Activated CD4-positive, alpha-beta T cell treated with anti-CD3 and anti-CD28 coated beads, Interleukin-2, amount 10 ng/mL, durations not matched to agents 7 days and 5 days (primary cell): ENCODE measurements at regions not wholly inside any gene's neighbourhood (a gene's known extent, or its start where the extent isn't known, plus 50 kb on each side); places are given as distances from the start of the nearest gene placed in this dataset.
A peak's percentile ranks its signal among the peaks of the same experiment; 100 is the strongest.

Source experiments
- CTCF ChIA-PET: fragments of 350-600 bp; sonication (Branson Sonifier 250); formaldehyde crosslinking; loops from one replicate; lab custom pipeline; 2021; ENCODE audit warnings: antibody characterized with exemption; lab: Charles Lee
- POLR2A ChIA-PET: fragments of 350-600 bp; sonication (Branson Sonifier 250); formaldehyde crosslinking; loops from one replicate; lab custom pipeline; 2021; ENCODE audit warnings: antibody characterized with exemption; lab: Charles Lee
- DNase-seq: peaks from one replicate; pipeline ENCODE4 v3.0.0-alpha.2; 2020
- H3K27ac Mint-ChIP-seq: one replicate; pipeline ENCODE4 v1.8.0; 2021; ENCODE audit warnings: mild to moderate bottlenecking, moderate library complexity, mixed read lengths
- H3K27me3 Mint-ChIP-seq: one replicate; pipeline ENCODE4 v1.8.0; 2021; ENCODE audit warnings: mixed read lengths
- H3K36me3 Mint-ChIP-seq: one replicate; pipeline ENCODE4 v1.8.0; 2021; ENCODE audit warnings: low read depth, mixed read lengths
- H3K4me1 Mint-ChIP-seq: one replicate; pipeline ENCODE4 v1.8.0; 2021; ENCODE audit warnings: mixed read lengths
- H3K4me3 Mint-ChIP-seq: one replicate; pipeline ENCODE4 v1.8.0; 2021; ENCODE audit warnings: mild to moderate bottlenecking, moderate library complexity, mixed read lengths
- H3K9me3 Mint-ChIP-seq: one replicate; pipeline ENCODE4 v1.8.0; 2021; ENCODE audit warnings: mixed read lengths

DNA sequence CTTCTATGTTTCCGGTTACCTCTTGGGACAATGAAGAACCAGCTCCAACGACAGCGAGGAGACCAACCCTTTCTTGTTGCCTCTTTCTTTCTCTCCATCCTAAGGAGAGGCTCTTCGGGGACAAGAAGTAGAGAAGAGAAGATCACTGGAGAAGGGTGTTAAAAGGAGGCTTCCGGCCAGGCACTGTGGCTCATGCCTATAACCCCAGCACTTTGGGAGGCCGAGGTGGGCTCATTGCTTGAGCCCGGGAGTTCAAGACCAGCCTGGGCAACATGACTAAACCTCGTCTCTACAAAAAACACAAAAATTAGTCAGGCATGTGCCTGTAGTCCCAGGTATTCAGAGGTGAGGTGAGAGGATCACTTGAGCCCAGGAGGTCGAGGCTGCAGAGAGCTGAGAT lies 90.8 kb upstream of the TNFAIP3 start:
- POLR2A ChIA-PET = no interaction called here
- H3K36me3 Mint-ChIP-seq = no peaks in the 10 kb centered on the region
- peaks cover 4% of the 10 kb centered on the region for H3K9me3 Mint-ChIP-seq
- CTCF ChIA-PET = interaction anchor here (0.6 kb wide), 1 partner anchor 13 kb away, joined by 3 read pairs; no protein-coding TSS in a partner anchor
- H3K4me3 Mint-ChIP-seq = no peak overlapping the region
- no peaks in the 10 kb centered on the region for H3K27me3 Mint-ChIP-seq
- H3K27ac Mint-ChIP-seq = no peak overlapping the region
- no peaks in the 10 kb centered on the region for H3K4me1 Mint-ChIP-seq
- DNase-seq = no peak

DNA sequence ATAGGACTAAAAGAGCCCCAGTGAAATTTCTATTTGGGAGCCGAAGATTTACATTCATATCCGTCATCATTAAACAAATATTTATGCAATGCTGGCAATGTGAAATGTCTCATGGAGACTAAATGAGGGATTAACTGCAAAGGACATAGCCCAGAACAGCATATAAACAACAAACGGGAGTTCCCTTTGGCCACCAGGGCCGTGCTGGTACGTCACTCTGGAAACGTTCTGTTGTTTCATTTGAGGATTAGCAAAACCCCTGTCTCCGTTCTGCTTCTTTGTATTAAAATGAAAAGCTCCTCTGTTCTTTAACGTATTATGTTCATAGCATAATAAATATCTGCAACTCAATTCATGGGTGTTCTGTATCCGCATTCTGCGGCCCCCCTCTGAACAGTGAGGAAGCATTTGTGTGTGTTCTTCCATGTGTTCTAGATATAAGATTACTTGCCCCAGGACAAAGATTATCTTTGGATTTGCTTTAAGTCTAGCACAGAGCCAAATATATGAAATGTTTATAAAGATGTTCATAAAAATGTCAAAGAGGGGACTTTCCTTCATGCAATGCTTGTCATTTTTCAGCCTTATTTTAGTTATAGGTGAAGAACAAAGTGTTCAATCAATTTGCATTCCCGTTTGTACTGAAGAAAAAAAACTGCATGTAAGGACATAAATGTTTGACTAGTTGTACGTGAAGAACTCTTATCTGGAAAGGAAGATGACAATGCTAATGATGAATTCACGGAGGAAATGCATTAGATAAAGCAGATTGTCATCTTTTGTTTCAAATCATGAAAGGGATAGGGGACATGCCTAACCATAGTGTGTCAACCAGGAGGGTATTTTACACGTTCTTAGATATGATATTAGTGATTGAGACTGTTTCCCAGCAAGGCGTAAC lies 90.0 kb upstream of the TNFAIP3 start:
- CTCF ChIA-PET = interaction anchor here (0.6 kb wide), 2 partner anchors 12 to 58 kb away, joined by 3 read pairs; no protein-coding TSS in a partner anchor
- Mint-ChIP-seq H3K36me3 (no peaks in the 10 kb centered on the region), H3K4me1 (no peaks in the 10 kb centered on the region), H3K27me3 (no peaks in the 10 kb centered on the region), H3K9me3 (peaks cover 4% of the 10 kb centered on the region), H3K4me3 (no peak overlapping the region), H3K27ac (peak overlapping the region; percentile 33)
- POLR2A ChIA-PET = no interaction called here
- no peak for DNase-seq

DNA sequence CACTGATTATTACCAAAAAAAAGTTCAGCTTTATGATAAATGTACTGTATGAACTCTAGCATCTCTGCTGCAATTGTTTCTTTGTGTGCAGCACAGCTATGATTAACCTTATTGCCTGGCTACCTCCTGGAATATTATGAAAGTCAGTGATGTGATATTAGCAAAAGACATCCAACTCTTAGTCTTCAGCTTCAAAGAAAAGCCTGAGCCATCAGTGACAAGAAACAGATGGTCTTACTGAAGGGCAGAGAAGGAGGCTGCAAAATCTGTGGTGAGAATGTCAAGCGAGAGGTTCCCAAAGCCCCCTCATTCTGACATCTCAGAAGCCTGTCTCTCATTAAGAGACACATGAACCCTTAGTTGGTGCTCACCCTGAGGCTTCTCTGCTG lies 89.4 kb upstream of the TNFAIP3 start:
- no peaks in the 10 kb centered on the region for H3K36me3 Mint-ChIP-seq
- DNase-seq = no peak
- H3K4me3 Mint-ChIP-seq = no peak overlapping the region
- ChIA-PET POLR2A (no interaction called here), CTCF (interaction anchor here (0.6 to 0.8 kb wide), 2 partner anchors 12 to 58 kb away, joined by 3 read pairs; no protein-coding TSS in a partner anchor)
- H3K9me3 Mint-ChIP-seq = no peaks in the 10 kb centered on the region
- no peaks in the 10 kb centered on the region for H3K27me3 Mint-ChIP-seq
- no peak overlapping the region for H3K27ac Mint-ChIP-seq
- H3K4me1 Mint-ChIP-seq = no peaks in the 10 kb centered on the region

DNA sequence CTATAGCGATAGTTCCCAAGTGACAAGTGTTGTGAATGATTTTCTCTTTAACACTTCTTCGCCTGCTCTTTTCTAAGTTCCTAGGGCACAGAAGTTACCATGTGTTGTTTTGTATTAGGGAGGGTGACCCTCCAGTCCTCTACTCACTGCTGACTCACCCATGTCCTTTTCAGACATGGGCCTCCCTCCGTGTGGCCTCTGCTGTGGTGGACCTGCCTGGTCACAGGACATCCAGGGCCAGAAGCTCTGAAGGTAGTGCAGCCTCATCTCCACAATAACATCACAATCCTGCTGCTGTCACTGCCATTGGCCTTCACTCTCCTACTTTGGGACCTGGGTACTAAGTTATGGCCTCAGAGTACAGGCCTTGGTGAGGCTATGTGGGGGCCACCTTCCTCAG lies 87.1 kb upstream of the TNFAIP3 start:
- H3K27ac Mint-ChIP-seq = no peak overlapping the region
- H3K4me3 Mint-ChIP-seq = no peak overlapping the region
- POLR2A ChIA-PET = no interaction called here
- no peaks in the 10 kb centered on the region for H3K36me3 Mint-ChIP-seq
- CTCF ChIA-PET = interaction anchor here (1.2 kb wide), 1 partner anchor 36 kb away, joined by 3 read pairs; no protein-coding TSS in a partner anchor
- H3K27me3 Mint-ChIP-seq = no peaks in the 10 kb centered on the region
- no peaks in the 10 kb centered on the region for H3K4me1 Mint-ChIP-seq
- no peak for DNase-seq
- no peaks in the 10 kb centered on the region for H3K9me3 Mint-ChIP-seq

DNA sequence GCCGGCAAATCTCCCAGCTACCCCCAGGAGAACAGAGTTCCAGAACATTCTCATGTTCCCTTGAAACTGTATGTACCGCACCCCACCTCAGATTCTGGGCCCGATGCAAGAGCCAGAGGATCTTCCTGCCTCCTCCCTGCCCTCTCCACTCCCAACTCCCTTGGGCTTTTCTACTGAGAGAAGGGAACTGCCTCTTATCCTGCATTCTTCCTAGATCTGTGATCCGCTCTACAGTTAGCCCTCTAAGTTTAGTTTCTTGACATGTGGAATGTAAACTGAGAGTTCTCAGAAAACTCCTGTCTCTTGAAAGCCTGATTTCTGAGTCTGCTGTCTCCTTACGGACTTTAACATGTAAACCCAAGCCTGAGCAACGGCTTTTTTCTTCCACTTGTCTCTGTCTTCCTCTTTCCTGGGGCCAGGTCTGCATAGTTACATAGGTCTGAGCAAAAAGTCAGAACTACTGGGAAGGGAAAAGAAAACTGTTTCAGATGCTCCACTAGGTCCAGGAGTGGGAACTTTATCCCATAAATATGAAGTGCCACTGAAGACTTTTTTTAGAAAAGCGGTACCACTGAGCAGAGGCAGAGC lies 86.5 kb upstream of the TNFAIP3 start:
- no peak overlapping the region for H3K27ac Mint-ChIP-seq
- CTCF ChIA-PET = interaction anchor here (1.2 to 1.5 kb wide), 2 partner anchors 14 to 37 kb away, joined by 3 to 5 read pairs; no protein-coding TSS in a partner anchor
- no peaks in the 10 kb centered on the region for H3K4me1 Mint-ChIP-seq
- POLR2A ChIA-PET = no interaction called here
- no peaks in the 10 kb centered on the region for H3K9me3 Mint-ChIP-seq
- H3K27me3 Mint-ChIP-seq = no peaks in the 10 kb centered on the region
- no peak for DNase-seq
- no peak overlapping the region for H3K4me3 Mint-ChIP-seq
- H3K36me3 Mint-ChIP-seq = no peaks in the 10 kb centered on the region

DNA sequence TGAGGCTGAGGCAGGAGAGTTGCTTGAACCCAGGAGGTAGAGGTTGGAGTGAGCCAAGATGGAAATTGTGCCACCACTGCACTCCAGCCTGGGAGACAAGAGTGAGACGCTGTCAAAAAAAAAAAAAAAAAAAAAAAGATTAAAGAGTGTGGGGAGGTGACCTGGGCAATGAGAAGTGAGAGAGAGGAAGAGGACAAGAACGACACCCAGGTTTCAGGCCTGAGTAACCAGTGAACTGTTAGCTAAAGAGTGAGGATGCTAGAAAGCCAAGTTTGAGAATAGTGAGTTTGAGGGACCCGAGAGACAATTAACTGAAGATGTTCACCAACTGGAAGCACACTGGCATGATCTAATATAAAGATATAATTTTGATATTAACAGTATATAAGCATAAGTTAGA lies 85.4 kb upstream of the TNFAIP3 start:
- CTCF ChIA-PET = interaction anchor here (0.7 to 1.5 kb wide), 3 partner anchors 13 to 83 kb away, joined by 3 to 5 read pairs (median 5); no protein-coding TSS in a partner anchor
- no peaks in the 10 kb centered on the region for H3K9me3 Mint-ChIP-seq
- no peak overlapping the region for H3K27ac Mint-ChIP-seq
- no peaks in the 10 kb centered on the region for H3K27me3 Mint-ChIP-seq
- no peak overlapping the region for H3K4me3 Mint-ChIP-seq
- no peaks in the 10 kb centered on the region for H3K4me1 Mint-ChIP-seq
- no peak for DNase-seq
- POLR2A ChIA-PET = no interaction called here
- H3K36me3 Mint-ChIP-seq = no peaks in the 10 kb centered on the region

DNA sequence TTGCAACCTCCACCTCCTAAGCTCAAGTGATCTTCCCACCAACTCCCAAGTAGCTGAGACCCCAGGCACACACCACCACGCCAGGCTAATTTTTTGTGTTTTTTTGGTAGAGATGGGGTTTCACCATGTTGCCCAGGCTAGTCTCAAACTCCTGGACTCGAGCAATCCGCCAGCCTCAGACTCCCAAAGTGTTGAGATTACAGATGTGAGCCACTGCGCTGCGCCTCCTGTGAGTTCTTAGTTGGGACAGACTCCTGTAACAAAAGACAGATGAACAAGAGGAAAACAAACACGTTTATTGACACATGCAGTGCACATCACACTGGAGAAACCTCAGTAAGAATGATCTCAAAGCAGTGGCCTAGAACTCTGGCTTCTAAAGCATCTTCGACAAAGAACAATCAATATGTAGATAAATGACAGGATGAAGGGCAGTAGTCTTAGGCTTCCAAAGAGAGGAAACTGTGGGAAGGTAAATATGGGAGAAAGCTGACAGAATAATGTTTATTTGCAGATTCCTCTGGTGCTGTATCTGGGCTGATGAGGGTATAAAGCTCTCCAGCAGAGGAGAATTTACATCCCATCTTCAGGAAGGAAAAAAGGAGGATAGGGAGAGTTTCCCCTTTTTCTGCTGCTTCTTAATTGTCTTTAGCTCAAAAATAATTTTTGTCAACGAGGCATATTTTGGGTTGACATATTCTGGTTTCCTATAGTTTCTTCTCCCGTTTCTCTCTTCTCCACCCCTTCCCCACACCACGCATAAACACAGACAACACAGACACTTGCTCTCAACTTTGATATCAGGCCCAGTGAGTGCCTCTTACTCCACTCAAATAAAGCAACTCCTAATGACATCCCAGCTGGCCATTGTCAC lies 84.7 kb upstream of the TNFAIP3 start:
- Mint-ChIP-seq H3K4me1 (no peaks in the 10 kb centered on the region), H3K27me3 (no peaks in the 10 kb centered on the region), H3K4me3 (no peak overlapping the region), H3K36me3 (no peaks in the 10 kb centered on the region), H3K9me3 (no peaks in the 10 kb centered on the region), H3K27ac (no peak overlapping the region)
- POLR2A ChIA-PET = no interaction called here
- no peak for DNase-seq
- CTCF ChIA-PET = interaction anchor here (0.7 to 1.8 kb wide), 5 partner anchors 17 to 137 kb away, joined by 3 to 5 read pairs (median 3); no protein-coding TSS in a partner anchor

DNA sequence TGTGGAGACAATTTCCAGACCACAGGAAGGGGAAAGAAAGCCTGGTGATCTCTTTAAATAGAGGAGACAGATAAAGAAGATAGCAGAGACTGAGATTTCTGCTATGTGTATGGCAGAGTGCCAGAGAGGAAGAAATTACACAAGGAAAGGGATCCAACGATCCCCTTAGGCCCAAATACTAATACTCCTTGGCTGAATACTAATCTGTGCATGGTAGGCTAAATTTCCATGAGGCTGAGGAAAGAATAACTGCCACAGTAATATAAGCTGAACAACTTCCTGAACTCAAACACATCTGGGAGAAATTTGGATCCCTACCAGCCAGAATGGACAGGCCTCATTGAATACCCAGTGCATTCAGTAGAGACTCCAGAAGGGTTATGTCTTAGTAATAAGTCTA lies 83.3 kb upstream of the TNFAIP3 start:
- CTCF ChIA-PET = interaction anchor here (1.0 to 1.8 kb wide), 3 partner anchors 16 to 27 kb away, joined by 3 to 5 read pairs (median 3); no protein-coding TSS in a partner anchor
- Mint-ChIP-seq H3K36me3 (no peaks in the 10 kb centered on the region), H3K27me3 (no peaks in the 10 kb centered on the region)

DNA sequence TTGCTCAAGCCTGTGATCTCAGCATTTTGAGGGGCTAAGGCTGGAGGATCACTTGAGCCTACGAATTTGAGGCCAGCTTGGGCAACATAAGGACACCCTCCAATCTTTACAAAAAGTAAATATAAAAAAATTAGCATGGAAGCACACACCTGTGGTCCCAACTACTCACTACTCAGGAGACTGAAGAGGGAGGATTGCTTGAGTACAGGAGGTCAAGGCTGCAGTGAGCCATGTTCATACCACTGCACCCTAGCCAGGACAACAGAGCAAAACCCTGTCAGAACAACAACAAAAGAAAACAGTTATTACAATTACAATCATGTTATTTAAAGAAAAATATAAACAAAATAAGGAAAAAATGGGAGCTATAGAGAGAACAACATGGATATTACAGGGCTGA lies 82.5 kb upstream of the TNFAIP3 start:
- no peak overlapping the region for H3K27ac Mint-ChIP-seq
- POLR2A ChIA-PET = no interaction called here

More for the DNA sequence above, 83.3 kb upstream of the TNFAIP3 start:
- POLR2A ChIA-PET = no interaction called here
- H3K4me3 Mint-ChIP-seq = no peak overlapping the region
- no peaks in the 10 kb centered on the region for H3K9me3 Mint-ChIP-seq
- H3K4me1 Mint-ChIP-seq = peaks cover 4% of the 10 kb centered on the region
- no peak overlapping the region for H3K27ac Mint-ChIP-seq
- no peak for DNase-seq

DNA sequence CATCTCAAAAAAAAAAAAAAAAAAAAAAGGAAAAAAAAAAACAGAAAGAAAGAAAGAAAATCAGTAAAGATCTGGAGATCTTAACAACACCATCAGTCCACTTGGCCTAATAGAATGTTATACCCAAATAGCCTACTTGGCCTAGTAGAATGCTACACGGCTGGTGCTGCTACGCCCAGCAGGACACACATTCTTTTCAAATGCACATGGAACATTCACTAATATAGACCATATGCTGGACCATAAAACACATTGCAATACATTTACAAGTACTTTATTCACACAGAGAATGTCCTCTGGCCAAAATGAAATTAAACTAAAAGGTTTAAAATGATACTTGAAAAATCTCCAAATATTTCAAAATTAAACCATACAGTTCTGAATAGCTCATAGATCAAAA lies 80.0 kb upstream of the TNFAIP3 start:
- Mint-ChIP-seq H3K4me3 (no peak overlapping the region), H3K27ac (no peak overlapping the region), H3K36me3 (no peaks in the 10 kb centered on the region), H3K9me3 (no peaks in the 10 kb centered on the region), H3K4me1 (peaks cover 30% of the 10 kb centered on the region), H3K27me3 (no peaks in the 10 kb centered on the region)
- ChIA-PET CTCF (interaction anchor here (1.1 to 1.4 kb wide), 4 partner anchors 13 to 80 kb away, joined by 3 to 5 read pairs (median 4); partner anchors contain the start of gene TNFAIP3), POLR2A (no interaction called here)
- DNase-seq = no peak

More for the DNA sequence above, 82.5 kb upstream of the TNFAIP3 start:
- Mint-ChIP-seq H3K4me3 (no peak overlapping the region), H3K9me3 (no peaks in the 10 kb centered on the region), H3K27me3 (no peaks in the 10 kb centered on the region), H3K4me1 (peaks cover 6% of the 10 kb centered on the region), H3K36me3 (no peaks in the 10 kb centered on the region)
- DNase-seq = no peak
- CTCF ChIA-PET = no interaction called here

DNA sequence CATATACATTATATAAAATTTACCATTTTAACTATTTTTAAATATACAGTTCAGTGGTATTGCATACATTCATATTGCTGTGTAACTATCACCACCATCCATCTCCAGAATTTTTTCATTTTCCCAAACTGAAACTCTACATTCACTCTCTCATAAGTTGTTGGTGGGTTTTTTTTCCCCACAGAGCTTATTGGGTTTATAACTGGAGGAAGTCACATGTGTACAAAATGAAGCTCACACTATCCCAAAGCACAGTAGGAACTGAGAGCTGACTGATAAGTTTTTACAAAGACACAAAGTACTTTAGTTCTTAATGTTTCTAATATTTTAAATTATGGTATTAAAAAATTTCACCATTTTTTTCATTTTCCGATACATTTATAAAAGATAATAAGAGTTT lies 78.8 kb upstream of the TNFAIP3 start:
- ChIA-PET CTCF (interaction anchor here (2.0 to 2.2 kb wide), 2 partner anchors 11 to 79 kb away, joined by 8 to 10 read pairs; partner anchors contain the start of gene TNFAIP3), POLR2A (no interaction called here)
- H3K4me1 Mint-ChIP-seq = peaks cover 35% of the 10 kb centered on the region

More for the DNA sequence above, 78.8 kb upstream of the TNFAIP3 start:
- Mint-ChIP-seq H3K9me3 (no peaks in the 10 kb centered on the region), H3K36me3 (no peaks in the 10 kb centered on the region), H3K4me3 (no peak overlapping the region), H3K27me3 (no peaks in the 10 kb centered on the region), H3K27ac (no peak overlapping the region)
- no peak for DNase-seq
